Cardiac muscle cell (in vitro differentiated cells and primary cell): ENCODE measurements at regions not wholly inside any gene's neighbourhood (a gene's known extent, or its start where the extent isn't known, plus 50 kb on each side); places are given as distances from the start of the nearest gene placed in this dataset.

Experiments used
- DNase-seq, 2 donors: peaks; one replicate each; pipeline versions ENCODE4 v3.0.0 to v3.0.0-alpha.2; 2010 to 2017; ENCODE audit warnings: low read depth in 1 of 2, low spot score in 1 of 2
- H3K27ac ChIP-seq: fragments of 200-600 bp; sonication (generic); 2 replicates; pipeline ENCODE4 v1.5.1; 2016
- H3K27me3 ChIP-seq: fragments of 200-600 bp; sonication (generic); 2 replicates; pipeline ENCODE4 v1.6.0; 2016; ENCODE audit warnings: control low read depth
- H3K36me3 ChIP-seq: fragments of 200-600 bp; sonication (generic); 2 replicates; pipeline ENCODE4 v1.5.1; 2016; ENCODE audit warnings: control low read depth
- H3K4me1 ChIP-seq: fragments of 200-600 bp; sonication (generic); 2 replicates; pipeline ENCODE4 v1.8.1; 2017; ENCODE audit warnings: low read depth, mild to moderate bottlenecking, mixed run types
- H3K4me3 ChIP-seq: fragments of 200-600 bp; sonication (generic); 2 replicates; pipeline ENCODE4 v1.5.1; 2016; ENCODE audit warnings: mild to moderate bottlenecking
- H3K9me3 ChIP-seq: fragments of 200-600 bp; sonication (generic); 2 replicates; pipeline ENCODE4 v1.5.1; 2017; ENCODE audit warnings: low read depth, mild to moderate bottlenecking, control low read depth
- CTCF ChIP-seq: IDR thresholded peaks from 2 replicates; pipeline ENCODE4 v1.5.1; 2012; ENCODE audit warnings: low read depth, mild to moderate bottlenecking, low read length

GRCh38 chr5:38653389-38653788 is 96.9 kb upstream of the LIFR start:
- no peaks in the 10 kb centered on the region for H3K27me3 ChIP-seq

GRCh38 chr5:38655691-38656090 is 99.2 kb upstream of the LIFR start:
- H3K4me3 ChIP-seq = no peak overlapping the region
- H3K4me1 ChIP-seq = peaks cover 3% of the 10 kb centered on the region
- no peaks in the 10 kb centered on the region for H3K9me3 ChIP-seq
- no peak overlapping the region for H3K27ac ChIP-seq
- DNase-seq = no peak
- H3K27me3 ChIP-seq = no peaks in the 10 kb centered on the region
- TF ChIP-seq CTCF = no peak
- H3K36me3 ChIP-seq = no peaks in the 10 kb centered on the region

More at GRCh38 chr5:38653389-38653788, 96.9 kb upstream of the LIFR start:
- no peak for DNase-seq
- Histone ChIP-seq H3K27ac (no peak overlapping the region), H3K4me3 (no peak overlapping the region), H3K9me3 (no peaks in the 10 kb centered on the region), H3K4me1 (peaks cover 4% of the 10 kb centered on the region), H3K36me3 (no peaks in the 10 kb centered on the region)
- TF ChIP-seq CTCF = no peak

GRCh38 chr5:38656568-38656967 is 100.1 kb upstream of the LIFR start:
- no peak for DNase-seq
- Histone ChIP-seq H3K36me3 (no peaks in the 10 kb centered on the region), H3K27me3 (no peaks in the 10 kb centered on the region), H3K4me3 (no peak overlapping the region), H3K4me1 (peaks cover 12% of the 10 kb centered on the region), H3K27ac (no peak overlapping the region), H3K9me3 (no peaks in the 10 kb centered on the region)
- no peak for TF ChIP-seq CTCF

GRCh38 chr5:38657020-38657419 is 100.6 kb upstream of the LIFR start:
- Histone ChIP-seq H3K36me3 (no peaks in the 10 kb centered on the region), H3K9me3 (no peaks in the 10 kb centered on the region), H3K4me1 (peaks cover 16% of the 10 kb centered on the region), H3K27ac (no peak overlapping the region), H3K4me3 (no peak overlapping the region), H3K27me3 (no peaks in the 10 kb centered on the region)
- no peak for DNase-seq
- no peak for TF ChIP-seq CTCF

- no peaks in the 10 kb centered on the region for H3K9me3 ChIP-seq
- peak overlapping the region; percentile 78 for H3K27ac ChIP-seq
- H3K36me3 ChIP-seq = no peaks in the 10 kb centered on the region
- H3K27me3 ChIP-seq = no peaks in the 10 kb centered on the region
- peaks cover 25% of the 10 kb centered on the region for H3K4me1 ChIP-seq
- no peak overlapping the region for H3K4me3 ChIP-seq
- no peak for TF ChIP-seq CTCF
- DNase-seq = peak in 1 of 2 donors; percentile 86
These were observed 103.8 kb upstream of the LIFR start for GRCh38 chr5:38660194-38660668.

- no peak for TF ChIP-seq CTCF
- Histone ChIP-seq H3K4me1 (peaks cover 25% of the 10 kb centered on the region), H3K36me3 (no peaks in the 10 kb centered on the region), H3K27me3 (no peaks in the 10 kb centered on the region), H3K4me3 (no peak overlapping the region), H3K27ac (peak overlapping the region; percentile 65), H3K9me3 (no peaks in the 10 kb centered on the region)
- no peak for DNase-seq
These were observed 105.6 kb upstream of the LIFR start for GRCh38 chr5:38662090-38662489.
